NCI-H2196 (cell line): ENCODE measurements at regions not wholly inside any gene's neighbourhood (a gene's known extent, or its start where the extent isn't known, plus 50 kb on each side); places are given as distances from the start of the nearest gene placed in this dataset.

ENCODE experiments used
- DNase-seq: peaks from one replicate; lab custom pipeline; 2025; ENCODE audit not compliant: unreplicated experiment; lab: John Stamatoyannopoulos, UW

DNA sequence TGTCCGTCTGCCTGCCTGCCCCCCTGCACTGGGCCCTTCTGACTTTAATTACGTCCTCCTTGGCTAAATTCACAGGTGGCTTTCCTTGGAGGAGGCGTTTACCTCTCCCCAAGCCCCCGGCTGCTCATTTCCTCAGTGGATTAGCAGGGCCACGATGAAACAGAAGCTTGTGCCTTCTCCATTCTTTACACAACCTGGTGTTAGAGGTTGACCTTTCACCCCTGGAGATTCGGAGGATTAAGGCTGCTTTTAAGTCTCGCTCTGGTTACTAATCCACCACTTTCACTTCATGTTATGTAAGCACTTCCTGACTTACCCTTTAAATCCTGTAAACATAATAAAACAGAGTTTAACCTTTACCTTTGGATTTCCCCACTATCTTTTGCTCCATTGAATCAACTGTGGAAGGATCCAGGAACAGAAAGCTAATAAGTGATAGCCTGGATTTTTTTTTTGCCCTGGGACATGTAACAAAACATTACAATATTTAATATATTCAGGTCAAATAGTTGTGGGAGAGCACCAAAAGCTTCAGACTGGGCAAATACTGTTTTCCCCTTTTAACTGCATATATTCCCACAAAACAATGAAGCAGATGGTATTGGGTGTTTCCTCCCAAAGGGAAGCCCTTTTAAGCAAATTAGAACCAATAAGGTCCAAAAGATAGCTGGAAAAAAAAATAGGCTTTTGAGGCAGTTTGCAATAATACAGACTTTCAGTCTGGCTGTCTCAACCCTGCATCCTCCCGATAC lies 370.2 kb downstream of the EN1 start:
- no peak for DNase-seq

DNA sequence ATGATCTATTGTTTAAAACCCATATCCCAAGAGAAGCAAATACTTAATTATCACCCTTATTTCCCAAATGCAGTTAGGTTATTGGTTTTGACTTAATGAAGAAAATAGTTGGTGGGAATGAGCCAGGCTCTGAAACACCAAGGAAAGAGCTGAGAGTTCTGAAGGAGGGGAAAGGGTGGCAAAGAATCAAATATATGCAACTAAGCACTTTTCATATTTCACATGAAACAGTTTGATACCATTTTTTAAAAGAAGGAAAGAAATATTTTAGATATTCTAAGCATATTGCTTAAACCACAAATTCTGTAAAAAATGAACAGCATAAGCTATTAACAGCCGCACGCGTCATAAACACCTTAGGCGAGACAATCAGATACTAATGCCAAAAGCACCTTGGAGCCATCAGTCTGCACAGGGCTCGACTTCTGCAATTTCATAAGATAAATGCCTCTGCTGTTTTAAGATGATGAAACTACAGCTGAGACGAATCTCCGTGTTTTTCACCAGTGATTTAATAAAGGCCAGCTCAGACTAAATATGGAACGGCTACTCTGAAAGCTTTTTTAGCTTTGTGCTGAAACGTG lies 371.7 kb downstream of the EN1 start:
- no peak for DNase-seq

DNA sequence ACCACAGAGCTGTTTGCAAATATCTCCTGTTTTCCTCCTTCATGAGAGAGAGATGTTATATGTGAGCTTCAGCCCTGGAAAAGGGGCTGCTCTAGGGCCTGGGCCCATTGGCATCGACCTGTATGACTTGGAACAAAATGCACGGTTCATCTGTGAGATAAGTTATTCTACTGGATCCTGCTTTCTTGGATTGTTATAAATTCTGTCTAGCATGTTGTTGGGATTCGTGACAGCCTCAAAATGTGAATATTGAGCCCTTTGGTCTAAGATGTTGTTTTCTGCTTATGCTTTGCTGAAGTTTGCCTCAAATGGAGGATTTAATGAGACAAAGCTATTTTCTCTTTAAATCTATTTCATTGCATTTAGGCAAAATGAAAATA lies 372.9 kb downstream of the EN1 start:
- DNase-seq, result no peak

DNA sequence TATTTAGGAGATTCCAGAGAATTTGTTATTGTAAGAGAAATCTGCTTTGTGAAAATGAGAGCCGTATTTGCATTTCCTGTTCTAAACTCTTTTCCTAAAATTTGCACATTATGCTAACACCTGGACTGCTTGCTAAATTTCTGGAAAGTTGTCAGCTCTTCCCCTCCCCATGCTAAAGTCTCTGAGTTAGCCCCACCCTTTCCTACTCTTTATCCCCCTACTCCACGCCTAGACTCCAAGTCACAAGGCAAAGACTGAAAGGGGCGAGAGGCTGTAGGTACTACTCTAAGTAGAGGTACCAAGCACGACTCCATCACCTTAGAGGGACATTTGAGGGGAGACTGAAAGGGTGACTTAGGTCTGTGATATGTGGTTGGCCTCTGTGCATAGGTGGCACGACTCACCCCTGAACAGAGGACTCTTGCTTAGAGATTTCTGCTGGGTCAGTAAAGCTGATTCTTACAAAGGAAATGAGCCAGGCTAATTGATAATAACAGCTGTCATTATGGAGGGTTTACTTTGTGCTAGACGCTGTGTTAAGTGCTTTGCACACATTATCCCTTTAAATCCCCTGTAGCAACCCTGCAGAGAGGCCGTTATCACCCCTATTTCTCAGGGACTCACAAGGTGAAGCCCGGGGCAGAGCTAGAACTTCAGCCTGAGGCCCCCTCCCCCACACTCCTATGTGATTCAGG lies 373.5 kb downstream of the EN1 start:
- DNase-seq, result no peak

DNA sequence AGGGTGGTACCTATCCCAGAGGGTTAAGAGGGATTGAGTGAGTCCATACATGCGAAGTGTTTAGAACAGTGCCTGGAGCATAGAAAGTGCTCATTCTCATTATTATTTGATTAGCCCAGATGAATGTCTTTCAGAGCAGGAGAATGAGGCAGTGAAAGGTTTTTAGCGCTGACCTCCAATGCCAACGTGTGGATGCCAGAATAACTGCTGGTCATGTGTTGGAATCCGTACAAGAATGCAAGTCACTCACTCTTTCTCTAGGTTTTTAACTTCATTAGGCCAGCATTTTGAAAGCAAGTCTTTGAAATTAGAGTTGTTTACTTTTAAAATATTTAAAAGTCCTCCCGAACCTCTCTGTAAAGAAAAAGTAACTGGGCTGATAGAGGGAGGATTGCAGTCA lies 374.2 kb downstream of the EN1 start:
- no peak for DNase-seq

DNA sequence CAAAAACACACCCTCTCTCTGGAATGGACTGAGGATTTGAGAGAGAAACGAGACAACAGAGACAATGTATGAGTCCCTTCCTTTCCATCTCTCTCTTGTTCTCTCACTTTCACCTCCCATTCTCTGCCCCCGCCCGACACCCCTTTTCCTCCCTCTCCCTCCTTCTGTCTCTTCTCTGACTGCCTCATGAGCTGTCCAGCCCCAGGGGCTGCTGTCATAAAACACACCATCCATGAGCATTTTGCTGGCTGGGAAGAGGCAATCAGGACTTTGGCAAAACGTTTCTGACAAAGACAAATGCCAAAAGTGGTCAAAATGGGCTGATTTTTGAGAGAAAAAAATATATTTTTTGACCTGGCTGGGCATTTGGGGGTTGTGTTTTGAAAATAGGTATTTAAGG lies 377.2 kb downstream of the EN1 start:
- no peak for DNase-seq

DNA sequence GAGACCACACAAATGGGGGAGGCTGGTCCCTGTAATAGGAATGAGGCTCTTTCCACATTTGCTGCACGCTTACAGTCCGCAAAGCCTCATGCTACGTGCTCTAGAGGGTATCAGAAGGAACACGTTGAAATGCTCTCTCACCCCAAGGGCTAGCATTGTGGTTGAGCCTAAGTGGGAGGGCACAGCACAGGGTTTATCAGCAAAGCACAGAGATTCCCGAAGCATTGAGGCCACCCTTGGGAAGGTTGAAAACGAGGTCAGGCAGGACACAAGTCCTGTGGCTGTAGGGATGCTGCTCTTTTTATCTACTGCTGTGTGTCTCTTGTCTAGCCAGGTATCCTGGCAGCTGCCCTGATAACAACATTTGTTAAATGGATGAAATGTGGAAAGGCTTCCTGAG lies 378.3 kb downstream of the EN1 start:
- no peak for DNase-seq

DNA sequence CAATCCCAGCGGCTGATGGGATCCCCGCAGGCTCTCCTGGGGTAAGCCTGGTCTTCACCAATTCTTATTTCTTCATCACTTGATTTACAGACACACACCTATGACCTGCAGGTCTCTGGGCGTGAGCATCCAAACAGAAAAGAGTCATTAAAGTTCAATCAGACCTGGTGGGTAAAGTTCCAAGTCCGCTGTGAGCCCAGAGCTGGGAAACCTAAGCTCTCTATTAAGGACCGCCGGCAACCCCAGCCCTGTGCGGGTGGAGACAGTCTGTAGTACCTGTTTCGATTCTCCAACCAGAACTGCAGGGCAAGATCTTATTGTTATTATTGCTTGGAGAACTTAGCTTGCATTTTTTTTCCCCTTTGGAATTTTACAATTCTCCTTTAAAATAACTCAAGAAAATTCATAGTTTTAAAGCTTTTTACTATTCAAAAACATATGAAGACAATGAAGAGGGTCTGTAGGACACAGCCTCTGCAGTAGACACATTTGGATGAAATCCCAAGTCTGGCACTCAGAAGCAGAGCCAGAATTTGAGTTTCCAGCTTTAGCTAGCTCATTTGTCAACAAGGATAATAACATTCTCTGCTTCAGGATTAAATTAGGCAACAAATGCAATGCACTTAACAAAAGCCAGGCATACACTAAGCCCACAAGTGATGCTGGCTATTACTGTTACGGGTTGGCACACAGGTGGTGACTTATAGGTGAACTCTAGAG lies 376.4 kb downstream of the INSIG2 start:
- no peak for DNase-seq

DNA sequence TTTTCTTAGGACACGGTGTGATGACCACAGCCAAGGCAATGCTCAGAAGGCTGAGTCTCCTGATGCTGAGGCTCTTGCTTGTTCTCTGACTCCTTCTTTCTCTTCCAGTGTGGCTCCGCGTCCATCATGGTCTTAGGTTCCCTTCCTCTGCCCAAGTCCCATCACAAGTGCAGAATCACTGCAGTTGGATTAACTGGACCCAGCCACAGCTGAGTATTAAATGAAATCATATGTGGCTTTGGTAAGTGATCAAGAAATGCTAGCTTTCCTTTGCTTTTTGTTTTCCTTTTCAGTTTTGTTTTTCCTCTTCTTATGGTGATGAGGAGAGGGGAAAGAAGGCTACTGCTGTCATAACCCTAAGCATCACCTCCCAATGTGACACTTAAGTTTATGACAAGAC lies 375.8 kb downstream of the INSIG2 start:
- no peak for DNase-seq

DNA sequence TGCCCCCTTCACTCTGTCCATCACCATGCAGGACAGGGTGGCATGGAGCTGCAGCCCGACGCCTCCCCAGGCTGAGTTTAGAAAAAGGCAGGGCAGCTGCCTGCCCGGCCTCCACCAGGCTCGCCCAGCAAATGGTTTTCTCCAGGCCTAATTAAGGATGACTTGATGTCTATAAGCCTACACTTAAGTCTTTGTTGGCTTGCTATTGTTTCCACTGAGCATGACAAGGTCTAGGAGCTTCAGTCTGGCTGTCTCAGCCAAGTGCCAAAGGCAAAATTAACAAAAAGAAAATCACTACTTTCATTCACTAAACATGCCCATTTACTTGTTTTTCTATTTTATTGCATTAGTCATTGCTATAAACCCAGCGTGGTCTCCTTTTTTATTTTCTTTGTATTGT lies 372.2 kb downstream of the INSIG2 start:
- no peak for DNase-seq

DNA sequence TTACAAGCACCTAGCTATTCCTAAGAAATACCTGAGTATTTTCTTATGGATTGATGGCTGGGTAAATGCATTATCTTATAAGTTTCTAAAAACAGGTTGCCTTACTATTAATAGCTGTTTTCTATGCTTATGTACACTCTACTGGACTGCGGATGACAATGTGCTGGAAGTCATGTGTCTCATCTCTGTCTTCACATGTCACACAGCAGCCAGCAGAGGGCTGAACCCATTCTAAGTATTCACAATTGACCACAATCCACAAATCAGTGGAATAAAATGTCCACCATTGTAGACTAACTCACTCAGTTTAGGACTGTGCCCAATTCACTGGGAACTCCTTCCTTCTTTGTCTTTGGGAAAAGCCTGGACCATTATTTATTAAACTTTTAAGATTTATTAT lies 371.2 kb downstream of the INSIG2 start:
- no peak for DNase-seq

DNA sequence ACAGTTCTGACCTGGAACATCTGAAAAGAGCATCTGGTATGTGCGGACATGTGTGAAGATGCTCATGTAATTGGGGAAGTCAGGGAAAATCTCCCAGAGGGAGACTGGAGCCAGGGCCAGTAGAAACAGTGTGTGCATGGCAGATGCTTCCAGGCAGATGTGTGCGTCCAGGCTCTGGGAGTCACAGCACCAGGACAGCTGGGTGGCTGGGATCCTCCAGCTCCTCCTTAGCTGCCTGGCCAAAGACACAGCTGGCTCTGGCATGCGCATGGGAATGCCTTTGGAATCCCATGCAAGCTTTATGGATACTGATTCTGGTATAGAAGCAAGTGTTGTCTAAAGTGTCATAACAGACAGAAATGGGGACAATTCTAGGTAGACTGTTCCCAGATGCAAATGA lies 369.7 kb downstream of the INSIG2 start:
- DNase-seq, result no peak

DNA sequence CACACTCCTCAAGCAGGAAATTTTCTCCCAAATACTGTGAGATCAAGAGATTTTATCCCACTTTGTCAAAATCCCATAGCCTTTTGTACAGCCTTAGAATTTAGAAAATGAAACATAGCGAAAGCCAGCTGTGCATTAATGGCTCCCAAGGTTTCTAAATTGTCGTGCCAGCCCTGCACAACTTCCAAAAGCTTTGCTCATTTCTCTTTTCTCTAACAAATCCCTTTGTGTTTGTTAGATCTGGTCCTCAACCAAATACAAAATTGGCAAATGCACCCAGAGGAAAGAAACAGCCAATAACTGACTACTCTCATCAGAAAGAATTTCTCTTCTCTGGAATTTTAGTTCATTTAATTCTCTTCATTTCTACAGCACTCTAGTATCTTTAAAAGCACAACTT lies 361.1 kb downstream of the INSIG2 start:
- no peak for DNase-seq

DNA sequence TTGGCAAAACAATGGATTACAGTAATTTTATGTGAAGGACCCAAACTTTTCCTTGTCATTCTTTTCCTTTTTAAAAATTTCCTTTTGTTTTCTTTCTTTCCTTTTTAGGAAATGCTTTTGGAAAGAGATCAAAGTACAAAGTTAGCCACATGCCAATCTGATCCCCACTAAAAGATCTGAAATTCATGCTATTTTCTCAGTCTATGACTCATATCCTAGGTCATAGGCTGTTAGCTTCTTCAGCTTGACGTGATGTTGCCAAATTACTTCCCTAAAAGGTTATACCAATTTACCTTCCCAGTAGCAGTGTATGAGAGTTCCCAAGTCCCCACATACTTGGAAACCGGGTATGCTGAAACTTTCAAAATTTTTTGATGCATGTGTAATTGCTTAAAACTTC lies 355.3 kb downstream of the INSIG2 start:
- DNase-seq, result no peak

DNA sequence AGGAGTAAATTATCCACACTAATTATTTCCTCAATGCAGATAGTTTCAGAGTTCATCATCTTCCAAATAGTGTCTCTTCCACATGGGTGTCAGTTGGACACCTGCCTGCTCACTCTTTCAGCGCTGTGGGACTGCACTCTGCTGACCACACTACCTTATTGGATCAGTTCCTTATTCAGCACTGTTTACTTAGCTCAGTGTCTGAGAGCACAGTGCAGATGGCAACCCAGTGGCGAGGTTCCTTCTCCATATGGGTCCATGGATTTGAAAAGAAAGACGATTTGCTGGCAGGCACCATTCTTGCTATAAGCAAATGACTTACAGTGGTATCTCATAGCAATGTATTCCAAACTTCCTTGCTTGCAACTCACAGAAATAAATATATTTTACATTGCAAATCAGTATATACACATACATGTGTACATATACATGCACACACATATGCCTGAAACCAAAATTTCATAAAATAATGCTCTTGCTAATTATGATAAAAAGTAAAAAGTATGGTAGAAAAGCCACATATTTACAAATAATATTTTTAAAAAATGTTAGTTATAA lies 354.8 kb downstream of the INSIG2 start:
- no peak for DNase-seq

DNA sequence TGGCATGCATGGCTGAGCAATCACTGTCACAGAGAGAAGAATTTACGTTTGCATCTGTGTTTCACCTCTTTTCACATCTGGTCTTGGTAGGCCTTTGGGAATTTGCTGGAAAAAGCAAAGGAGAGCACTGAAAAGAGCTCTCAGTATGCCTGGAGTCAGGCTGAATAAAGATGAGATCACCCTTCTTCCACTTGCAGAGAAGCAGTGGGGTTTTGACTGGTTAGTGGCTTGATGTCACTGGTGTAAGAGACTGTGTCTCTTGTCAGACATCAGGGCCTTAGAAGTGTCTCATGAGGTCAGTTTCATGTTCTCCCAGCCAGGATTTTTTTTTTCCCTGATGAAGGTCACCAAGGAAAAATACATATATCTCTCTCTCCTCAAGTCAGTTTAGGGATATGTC lies 353.8 kb downstream of the INSIG2 start:
- no peak for DNase-seq

DNA sequence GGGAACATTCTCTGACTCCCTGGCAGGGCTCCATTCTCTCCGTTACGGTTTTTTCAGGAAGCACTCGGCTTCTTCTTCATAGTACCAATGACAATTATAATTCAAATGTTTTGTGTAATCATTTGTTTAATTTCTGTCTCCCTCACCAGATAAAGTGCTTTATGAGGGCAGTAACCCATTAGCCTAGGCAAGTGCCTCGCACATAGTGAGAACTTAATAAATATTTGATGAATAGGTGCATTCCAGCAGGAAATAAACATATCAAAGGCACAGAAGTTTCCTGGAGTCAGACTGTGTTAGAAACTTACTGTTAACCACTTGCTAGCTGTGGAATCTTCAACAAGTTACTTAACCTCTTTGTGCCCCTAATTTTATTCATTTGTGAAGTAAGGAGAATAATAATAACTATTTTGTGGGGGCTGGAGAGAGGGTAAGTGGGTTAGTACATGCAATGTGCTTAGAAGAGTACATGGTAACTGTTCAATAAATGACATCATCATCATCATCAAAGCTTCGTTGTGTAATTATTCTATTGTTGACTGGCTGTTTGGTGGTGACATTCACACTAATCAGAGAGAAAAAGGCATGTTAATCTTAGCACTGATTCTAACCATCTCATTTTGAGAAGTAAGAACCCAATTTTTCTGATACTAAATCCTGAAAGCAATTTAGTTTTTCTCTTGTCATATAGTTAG lies 352.3 kb downstream of the INSIG2 start:
- no peak for DNase-seq

DNA sequence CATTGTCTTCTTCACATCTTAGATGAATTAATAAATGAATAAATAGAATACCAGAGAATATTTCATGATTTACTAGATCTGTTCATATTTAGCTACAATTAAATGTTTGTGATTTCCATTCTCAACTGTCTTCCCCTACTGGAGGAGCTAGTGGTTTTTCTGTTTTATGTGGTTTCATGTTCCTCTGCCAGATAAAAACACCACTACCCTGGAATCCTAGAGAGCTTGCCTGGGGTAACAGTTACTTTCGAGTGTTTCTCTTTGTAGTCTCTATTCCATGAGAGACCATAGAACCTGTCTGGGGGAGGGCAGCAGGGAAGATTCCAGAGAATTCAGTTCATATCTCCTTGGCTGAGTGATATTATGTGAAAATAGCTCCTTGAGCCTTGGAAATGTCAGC lies 349.2 kb downstream of the INSIG2 start:
- DNase-seq, result no peak

DNA sequence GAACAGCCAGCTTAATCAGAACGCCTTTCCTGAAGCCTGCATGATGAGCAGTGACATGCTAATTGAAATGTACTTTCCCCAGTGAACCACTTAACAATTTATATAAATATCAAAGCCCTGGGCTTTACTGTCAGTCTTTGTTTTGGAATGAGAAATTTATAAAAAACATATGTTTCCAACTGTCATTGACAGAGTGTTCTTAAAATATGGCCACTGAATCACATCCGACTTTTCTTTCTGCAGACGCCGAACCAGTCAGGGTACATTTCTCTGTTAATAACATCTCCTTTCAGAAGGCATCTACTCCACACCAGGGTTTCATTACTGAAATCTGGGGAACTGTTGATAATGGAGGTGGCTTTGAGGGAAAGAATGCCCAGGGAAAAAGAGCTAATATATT lies 343.7 kb downstream of the INSIG2 start:
- DNase-seq, result no peak

DNA sequence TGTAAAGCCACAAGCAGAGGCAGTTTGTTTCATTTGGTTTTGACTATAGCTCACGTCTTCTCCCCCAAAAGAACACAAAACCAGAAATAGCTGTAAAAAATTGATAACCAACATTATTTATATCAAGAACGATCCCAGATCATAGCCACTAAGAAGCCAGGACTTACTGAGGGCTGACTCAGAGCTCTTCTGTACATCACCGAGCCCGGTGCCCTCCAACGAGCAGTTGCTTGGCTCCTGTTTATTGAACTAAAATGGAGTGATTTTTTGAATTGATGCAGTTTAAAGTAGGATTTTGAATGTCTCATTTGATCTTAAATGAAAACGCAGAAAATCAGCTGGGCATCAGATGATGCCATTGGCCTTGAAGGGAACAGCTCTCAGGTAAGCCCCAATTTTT lies 343.3 kb downstream of the INSIG2 start:
- no peak for DNase-seq

DNA sequence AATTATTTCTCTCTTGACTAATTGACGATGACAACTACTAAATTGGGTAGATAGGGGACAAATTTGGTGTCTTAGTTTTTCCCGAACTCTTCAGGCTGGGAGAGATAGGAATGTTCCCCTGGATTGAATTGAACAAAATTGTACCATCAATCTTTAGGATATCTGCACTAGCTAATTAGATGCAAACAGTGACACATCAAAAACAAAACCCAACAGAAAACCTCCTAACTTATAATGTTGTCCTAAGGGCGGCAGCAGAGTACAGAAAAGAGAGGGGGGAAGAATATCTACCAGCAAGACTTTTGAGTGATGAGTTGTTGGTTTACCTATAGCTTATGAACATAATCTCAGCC lies 342.9 kb downstream of the INSIG2 start:
- DNase-seq, result no peak
